ENCODE measurements at regions not wholly inside any gene's neighbourhood (a gene's known extent, or its start where the extent isn't known, plus 50 kb on each side); places are given as distances from the start of the nearest gene placed in this dataset.

DNA sequence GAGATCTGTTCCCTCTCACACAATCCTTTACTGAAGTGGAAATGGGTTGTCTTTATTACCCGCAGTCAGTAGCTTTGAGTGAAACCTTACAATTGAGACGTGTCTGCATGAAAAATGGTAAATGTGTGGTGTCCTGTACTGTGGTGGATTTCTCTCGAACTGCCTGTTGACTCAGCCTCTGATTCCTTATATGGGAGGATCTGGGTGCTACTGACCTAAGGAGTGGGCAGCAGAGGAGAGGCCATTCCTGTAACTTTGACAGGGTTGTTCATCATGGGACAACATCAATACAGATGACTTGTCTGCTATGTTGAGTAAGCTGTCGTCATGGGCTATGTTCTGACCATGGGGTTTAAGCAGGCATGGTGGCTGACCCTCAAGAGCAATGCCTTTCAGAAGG, 159.6 kb upstream of the WDR1 start:
- TF ChIP-seq CTCF (IDR thresholded peaks at IDR 0.05; ENCODE audit: low read depth, low read length), result no peak
- in situ Hi-C loops (cut with HindIII; ENCODE audit: low sequenced_read_pairs), result no loop called here
- no peak overlapping the region for H3K4me3 ChIP-seq (ENCODE audit: low read depth, low read length)
- DNase-seq (ENCODE audit: low read depth, low spot score), result no peak

DNA sequence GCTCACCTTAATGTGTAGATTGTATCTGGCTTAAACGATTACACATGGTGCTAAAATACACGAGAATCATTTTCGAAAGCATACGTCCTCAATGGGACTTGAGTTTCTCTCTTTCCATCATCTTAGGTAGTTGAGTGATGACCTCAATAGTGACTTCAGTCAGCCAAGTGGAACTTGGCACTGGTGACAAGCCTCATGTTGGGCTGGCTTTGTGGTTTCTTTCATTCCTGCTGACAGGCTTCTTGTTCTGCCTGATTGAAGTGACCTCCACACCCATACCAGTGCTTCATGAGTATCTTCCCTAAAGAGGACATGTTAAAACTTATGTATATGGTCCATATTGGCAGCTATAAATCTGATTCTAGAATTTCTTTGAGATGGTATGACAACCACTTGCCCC, 159.1 kb upstream of the WDR1 start:
- in situ Hi-C loops (cut with HindIII; ENCODE audit: low sequenced_read_pairs), result no loop called here
- no peak overlapping the region for H3K4me3 ChIP-seq (ENCODE audit: low read depth, low read length)
- no peak for DNase-seq (ENCODE audit: low read depth, low spot score)
- no peak for TF ChIP-seq CTCF (IDR thresholded peaks at IDR 0.05; ENCODE audit: low read depth, low read length)

DNA sequence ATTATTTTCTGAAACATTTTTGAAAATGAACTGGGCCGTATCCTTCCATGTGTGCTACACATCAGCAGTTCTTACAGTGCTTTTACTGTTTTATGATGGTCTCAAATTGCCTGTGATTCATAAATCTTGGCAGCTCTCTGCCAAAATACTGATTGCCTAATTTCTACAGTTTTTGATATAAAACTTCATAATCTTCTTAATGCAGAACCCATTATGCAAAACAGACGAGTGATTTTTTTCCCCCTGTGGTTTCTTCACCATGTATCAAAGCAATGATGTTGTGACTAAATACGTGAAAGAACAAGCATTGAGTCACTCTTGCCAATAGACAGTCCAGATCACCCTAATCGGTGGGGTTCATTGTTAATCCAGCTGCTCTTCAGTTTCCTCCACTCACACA, 156.4 kb upstream of the WDR1 start:
- DNase-seq (ENCODE audit: low read depth, low spot score), result no peak
- TF ChIP-seq CTCF (IDR thresholded peaks at IDR 0.05; ENCODE audit: low read depth, low read length), result no peak
- in situ Hi-C loops (cut with HindIII; ENCODE audit: low sequenced_read_pairs), result no loop called here
- no peak overlapping the region for H3K4me3 ChIP-seq (ENCODE audit: low read depth, low read length)

GRCh38 chr4:10272511-10272910, 155.9 kb upstream of the WDR1 start:
- in situ Hi-C loops (cut with HindIII; ENCODE audit: low sequenced_read_pairs), result no loop called here
- no peak overlapping the region for H3K4me3 ChIP-seq (ENCODE audit: low read depth, low read length)

DNA sequence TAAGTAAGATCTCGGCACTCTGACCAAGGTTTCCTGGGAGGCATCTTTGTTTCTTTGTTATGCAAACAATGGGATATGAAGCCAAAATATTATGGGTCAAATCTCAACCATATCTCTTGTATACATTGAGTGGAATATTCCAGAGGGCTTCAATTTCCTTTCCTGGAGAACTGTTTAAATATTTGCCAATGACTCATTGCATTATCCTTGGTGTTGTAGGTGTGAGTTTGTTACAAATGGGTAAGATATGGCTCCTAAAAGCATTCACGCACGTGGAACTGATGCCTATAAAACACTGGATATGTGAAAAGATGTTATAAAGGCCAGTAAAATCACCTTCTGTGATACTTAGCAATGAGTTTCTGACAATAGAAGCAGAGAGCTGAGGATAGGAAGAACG, 150.5 kb upstream of the WDR1 start:
- TF ChIP-seq CTCF (IDR thresholded peaks at IDR 0.05; ENCODE audit: low read depth, low read length), result no peak
- H3K4me3 ChIP-seq (ENCODE audit: low read depth, low read length), result no peak overlapping the region
- in situ Hi-C loops (cut with HindIII; ENCODE audit: low sequenced_read_pairs), result no loop called here
- no peak for DNase-seq (ENCODE audit: low read depth, low spot score)

More at GRCh38 chr4:10272511-10272910, 155.9 kb upstream of the WDR1 start:
- no peak for DNase-seq (ENCODE audit: low read depth, low spot score)
- TF ChIP-seq CTCF (IDR thresholded peaks at IDR 0.05; ENCODE audit: low read depth, low read length), result no peak

GRCh38 chr4:10260777-10261176, 144.2 kb upstream of the WDR1 start:
- no peak for TF ChIP-seq CTCF (IDR thresholded peaks at IDR 0.05; ENCODE audit: low read depth, low read length)
- in situ Hi-C loops (cut with HindIII; ENCODE audit: low sequenced_read_pairs), result no loop called here
- H3K4me3 ChIP-seq (ENCODE audit: low read depth, low read length), result no peak overlapping the region
- DNase-seq (ENCODE audit: low read depth, low spot score), result no peak

DNA sequence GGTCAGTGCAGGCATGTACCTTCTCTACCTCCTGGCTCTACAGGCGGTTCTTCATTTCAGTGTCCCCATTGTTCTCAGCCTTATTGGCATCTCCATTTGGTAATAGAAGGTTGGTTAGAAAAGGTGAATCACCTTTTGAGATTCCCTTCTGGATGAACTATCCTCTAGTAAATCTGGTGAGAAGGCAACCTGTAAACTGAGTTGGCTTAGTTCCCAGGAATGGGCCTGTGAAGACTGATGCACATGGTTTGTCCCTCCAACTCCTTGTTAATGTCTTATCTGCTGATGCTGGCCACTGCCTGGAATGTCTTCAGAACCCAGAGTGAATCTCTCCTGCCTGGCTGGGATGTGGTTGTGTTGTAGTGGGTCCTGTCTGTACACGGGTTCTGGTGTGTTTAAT, 143.4 kb upstream of the WDR1 start:
- in situ Hi-C loops (cut with HindIII; ENCODE audit: low sequenced_read_pairs), result no loop called here
- no peak for TF ChIP-seq CTCF (IDR thresholded peaks at IDR 0.05; ENCODE audit: low read depth, low read length)
- no peak overlapping the region for H3K4me3 ChIP-seq (ENCODE audit: low read depth, low read length)
- DNase-seq (ENCODE audit: low read depth, low spot score), result no peak

Measured in astrocyte of the spinal cord (primary cell).